Endometrial microvascular endothelial cells (primary cell): ENCODE measurements at regions not wholly inside any gene's neighbourhood (a gene's known extent, or its start where the extent isn't known, plus 50 kb on each side); places are given as distances from the start of the nearest gene placed in this dataset.

Experiments
- in situ Hi-C: cut with HindIII; loops from 2 replicates; pipeline ENCODE4 v1.10.0; 2017; ENCODE audit warnings: low sequenced_read_pairs, low pct_unique_long_range_greater_than_20kb; ENCODE audit errors: inconsistent ontology term

- in situ Hi-C loops = no loop called here
These were observed 138.7 kb downstream of the YTHDC2 start for GRCh38 chr5:113652161-113652560.

- in situ Hi-C loops = no loop called here
These were observed 141.3 kb downstream of the YTHDC2 start for GRCh38 chr5:113654828-113655227.

GRCh38 chr5:113660206-113660605, 146.7 kb downstream of the YTHDC2 start:
- in situ Hi-C loops = no loop called here

- in situ Hi-C loops = no loop called here
These were observed 147.3 kb downstream of the YTHDC2 start for GRCh38 chr5:113660706-113661250.

GRCh38 chr5:113663879-113664541, 150.5 kb downstream of the YTHDC2 start:
- in situ Hi-C loops = no loop called here

GRCh38 chr5:113673041-113673440, 159.5 kb downstream of the YTHDC2 start:
- in situ Hi-C loops = no loop called here

- in situ Hi-C loops = loop anchor here (25.0 kb wide), 1 partner anchor 787 kb away; no protein-coding TSS in a partner anchor
These were observed 161.7 kb downstream of the YTHDC2 start for GRCh38 chr5:113675166-113675565.

- in situ Hi-C loops = loop anchor here (25.0 kb wide), 1 partner anchor 784 kb away; no protein-coding TSS in a partner anchor
These were observed 164.7 kb downstream of the YTHDC2 start for GRCh38 chr5:113678202-113678601.

GRCh38 chr5:113678924-113679575, 165.6 kb downstream of the YTHDC2 start:
- in situ Hi-C loops = loop anchor here (25.0 kb wide), 1 partner anchor 783 kb away; no protein-coding TSS in a partner anchor

GRCh38 chr5:113680534-113680933, 167.0 kb downstream of the YTHDC2 start:
- in situ Hi-C loops = loop anchor here (25.0 kb wide), 1 partner anchor 782 kb away; no protein-coding TSS in a partner anchor

- in situ Hi-C loops = loop anchor here (25.0 kb wide), 1 partner anchor 780 kb away; no protein-coding TSS in a partner anchor
These were observed 169.1 kb downstream of the YTHDC2 start for GRCh38 chr5:113682497-113683136.

GRCh38 chr5:113683211-113683610, 169.7 kb downstream of the YTHDC2 start:
- in situ Hi-C loops = loop anchor here (25.0 kb wide), 1 partner anchor 779 kb away; no protein-coding TSS in a partner anchor

GRCh38 chr5:113686599-113686998, 173.1 kb downstream of the YTHDC2 start:
- in situ Hi-C loops = loop anchor here (25.0 kb wide), 1 partner anchor 776 kb away; no protein-coding TSS in a partner anchor

- in situ Hi-C loops = loop anchor here (25.0 kb wide), 1 partner anchor 773 kb away; no protein-coding TSS in a partner anchor
These were observed 176.2 kb downstream of the YTHDC2 start for GRCh38 chr5:113689647-113690046.

- in situ Hi-C loops = loop anchor here (25.0 kb wide), 1 partner anchor 770 kb away; no protein-coding TSS in a partner anchor
These were observed 179.0 kb downstream of the YTHDC2 start for GRCh38 chr5:113692466-113692865.

GRCh38 chr5:113692891-113693457, 179.5 kb downstream of the YTHDC2 start:
- in situ Hi-C loops = loop anchor here (25.0 kb wide), 1 partner anchor 769 kb away; no protein-coding TSS in a partner anchor

- in situ Hi-C loops = loop anchor here (25.0 kb wide), 1 partner anchor 769 kb away; no protein-coding TSS in a partner anchor
These were observed 180.2 kb downstream of the YTHDC2 start for GRCh38 chr5:113693701-113694100.

- in situ Hi-C loops = loop anchor here (25.0 kb wide), 1 partner anchor 768 kb away; no protein-coding TSS in a partner anchor
These were observed 181.1 kb downstream of the YTHDC2 start for GRCh38 chr5:113694576-113694975.

- in situ Hi-C loops = no loop called here
These were observed 189.8 kb downstream of the YTHDC2 start for GRCh38 chr5:113703266-113703665.
